ENCODE measurements at regions not wholly inside any gene's neighbourhood (a gene's known extent, or its start where the extent isn't known, plus 50 kb on each side); places are given as distances from the start of the nearest gene placed in this dataset.
"Not testable (repeated sequence)": the region's sequence is repeated elsewhere in the genome, so short reads cannot be mapped to it uniquely, and the experiment has no call there.

GRCh38 chr21:9247616-9248317 is 1273.6 kb upstream of the TPTE start:
- not testable (repeated sequence) for TF ChIP-seq CTCF, POLR2A (IDR thresholded peaks at IDR 0.05)
